H9 (cell line): ENCODE measurements at regions not wholly inside any gene's neighbourhood (a gene's known extent, or its start where the extent isn't known, plus 50 kb on each side); places are given as distances from the start of the nearest gene placed in this dataset.
"Not testable (repeated sequence)": the region's sequence is repeated elsewhere in the genome, so short reads cannot be mapped to it uniquely, and the experiment has no call there.

Experiments
- DNase-seq: peaks from one replicate; pipeline ENCODE4 v3.0.0-alpha.2; 2017
- H2AFZ ChIP-seq: one replicate; pipeline ENCODE4 v1.6.1; 2013; ENCODE audit warnings: mild to moderate bottlenecking, low read length, control low read depth, moderate library complexity
- H2AK5ac ChIP-seq: 2 replicates; pipeline ENCODE4 v1.6.1; 2013; ENCODE audit warnings: low read length, control low read depth, mixed read lengths; ENCODE audit not compliant: insufficient read length
- H2BK120ac ChIP-seq: one replicate; pipeline ENCODE4 v1.6.1; 2013; ENCODE audit warnings: low read depth, mild to moderate bottlenecking, low read length, control low read depth, inconsistent platforms; ENCODE audit not compliant: poor library complexity, severe bottlenecking
- H2BK12ac ChIP-seq: 2 replicates; pipeline ENCODE4 v1.6.1; 2013; ENCODE audit warnings: low read length, control low read depth, mixed read lengths, low read depth; ENCODE audit not compliant: insufficient read length
- H2BK15ac ChIP-seq: 2 replicates; pipeline ENCODE4 v1.6.1; 2013; ENCODE audit warnings: low read depth, low read length, control low read depth
- H2BK20ac ChIP-seq: one replicate; pipeline ENCODE4 v1.6.1; 2013; ENCODE audit warnings: low read depth, mild to moderate bottlenecking, low read length, control low read depth, inconsistent platforms; ENCODE audit not compliant: poor library complexity, severe bottlenecking
- H2BK5ac ChIP-seq: 2 replicates; pipeline ENCODE4 v1.6.1; 2013; ENCODE audit warnings: low read length, control low read depth, mixed read lengths; ENCODE audit not compliant: insufficient read length
- H3K14ac ChIP-seq: 2 replicates; pipeline ENCODE4 v1.6.1; 2013; ENCODE audit warnings: low read length, control low read depth; ENCODE audit not compliant: insufficient read depth
- H3K18ac ChIP-seq: 2 replicates; pipeline ENCODE4 v1.6.1; 2013; ENCODE audit warnings: low read depth, mild to moderate bottlenecking, mixed read lengths, low read length, control low read depth; ENCODE audit not compliant: insufficient read length
- H3K23ac ChIP-seq: 2 replicates; pipeline ENCODE4 v1.6.1; 2013; ENCODE audit warnings: low read length, control low read depth, mixed read lengths, low read depth; ENCODE audit not compliant: insufficient read length
- H3K23me2 ChIP-seq: 2 replicates; pipeline ENCODE4 v1.6.1; 2013; ENCODE audit warnings: low read depth, mild to moderate bottlenecking, mixed read lengths, low read length, control low read depth; ENCODE audit not compliant: insufficient read length, poor library complexity, severe bottlenecking
- H3K27ac ChIP-seq: 2 replicates; pipeline ENCODE4 v1.5.1; 2013; ENCODE audit warnings: low read length, control low read depth, mixed read lengths, low read depth; ENCODE audit not compliant: insufficient read length
- H3K27me3 ChIP-seq: 2 replicates; pipeline ENCODE4 v1.6.1; 2013; ENCODE audit warnings: low read length, control low read depth, inconsistent platforms; ENCODE audit not compliant: insufficient read depth
- H3K4ac ChIP-seq: 2 replicates; pipeline ENCODE4 v1.6.1; 2013; ENCODE audit warnings: low read depth, mild to moderate bottlenecking, control low read depth, inconsistent platforms, low read length, moderate library complexity
- H3K4me1 ChIP-seq: 2 replicates; pipeline ENCODE4 v1.6.1; 2013; ENCODE audit warnings: low read length, control low read depth, inconsistent platforms; ENCODE audit not compliant: insufficient read depth
- H3K4me2 ChIP-seq: 2 replicates; pipeline ENCODE4 v1.6.1; 2013; ENCODE audit warnings: low read length, control low read depth, mixed read lengths; ENCODE audit not compliant: insufficient read length, insufficient read depth
- H3K56ac ChIP-seq: 2 replicates; pipeline ENCODE4 v1.6.1; 2013; ENCODE audit warnings: low read depth, mild to moderate bottlenecking, mixed read lengths, low read length, control low read depth; ENCODE audit not compliant: insufficient read length
- H3K79me1 ChIP-seq: 2 replicates; pipeline ENCODE4 v1.6.1; 2013; ENCODE audit warnings: low read depth, mild to moderate bottlenecking, moderate library complexity, low read length, control low read depth, inconsistent platforms; ENCODE audit not compliant: insufficient read depth, poor library complexity, severe bottlenecking
- H3K79me2 ChIP-seq: 2 replicates; pipeline ENCODE4 v1.6.1; 2013; ENCODE audit warnings: low read length, control low read depth, inconsistent platforms; ENCODE audit not compliant: insufficient read depth
- H3K9ac ChIP-seq: 2 replicates; pipeline ENCODE4 v1.6.1; 2013; ENCODE audit warnings: low read length, control low read depth, mixed read lengths; ENCODE audit not compliant: insufficient read length; ENCODE audit errors: extremely low read depth
- H3K9me3 ChIP-seq: one replicate; pipeline ENCODE4 v1.6.1; 2013; ENCODE audit warnings: low read depth, low read length, inconsistent platforms; ENCODE audit not compliant: control insufficient read depth
- H3T11ph ChIP-seq: one replicate; pipeline ENCODE4 v1.6.1; 2013; ENCODE audit warnings: mild to moderate bottlenecking, low read length, control low read depth, inconsistent platforms
- H4K20me1 ChIP-seq: one replicate; pipeline ENCODE4 v1.6.1; 2013; ENCODE audit not compliant: control insufficient read depth, insufficient read length, insufficient read depth
- H4K5ac ChIP-seq: 2 replicates; pipeline ENCODE4 v1.6.1; 2013; ENCODE audit warnings: low read depth, mild to moderate bottlenecking, mixed read lengths, low read length, control low read depth; ENCODE audit not compliant: insufficient read length
- H4K8ac ChIP-seq: replicated peaks from 2 replicates; pipeline ENCODE4 v1.6.1; 2013; ENCODE audit warnings: low read length, control low read depth, mixed read lengths, low read depth; ENCODE audit not compliant: insufficient read length
- H4K91ac ChIP-seq: 2 replicates; pipeline ENCODE4 v1.6.1; 2013; ENCODE audit warnings: low read depth, mild to moderate bottlenecking, moderate library complexity, mixed read lengths, low read length, control low read depth; ENCODE audit not compliant: insufficient read length
- H3K27ac Mint-ChIP-seq, 3 experiments: 2 replicates in 2 of 3; 3 replicates in 1 of 3; pipeline ENCODE4 v1.8.0; 2020 to 2021; ENCODE audit warnings: mixed read lengths in 3 of 3, mild to moderate bottlenecking in 1 of 3, moderate library complexity in 1 of 3
- H3K27me3 Mint-ChIP-seq: 2 replicates; pipeline ENCODE4 v1.8.0; 2021; ENCODE audit warnings: low read depth, mild to moderate bottlenecking, moderate library complexity, mixed read lengths
- H3K36me3 Mint-ChIP-seq, 3 experiments: 2 replicates in 2 of 3; 3 replicates in 1 of 3; pipeline ENCODE4 v1.8.0; 2020 to 2021; ENCODE audit warnings: low read depth in 3 of 3, mixed read lengths in 3 of 3; ENCODE audit not compliant: insufficient read depth in 1 of 3
- H3K4me1 Mint-ChIP-seq, 2 experiments: 2 replicates each; pipeline ENCODE4 v1.8.0; 2020; ENCODE audit warnings: mixed read lengths in 2 of 2
- H3K4me3 Mint-ChIP-seq, 2 experiments: 2 replicates in 1 of 2; 3 replicates in 1 of 2; pipeline ENCODE4 v1.8.0; 2020 to 2021; ENCODE audit warnings: mild to moderate bottlenecking in 2 of 2, mixed read lengths in 2 of 2, moderate library complexity in 1 of 2
- H3K9me3 Mint-ChIP-seq, 2 experiments: 2 replicates in 1 of 2; 3 replicates in 1 of 2; pipeline ENCODE4 v1.8.0; 2020; ENCODE audit warnings: mild to moderate bottlenecking in 2 of 2, mixed read lengths in 2 of 2, moderate library complexity in 1 of 2
- WGBS: extraction: QIAGEN DNeasy Blood & Tissue Kit; methylation state at CpG from one replicate; pipeline ENCODE4 v1.1.7; 2013; ENCODE audit warnings: missing lambda C conversion rate, low lambda C conversion rate, mixed read lengths; ENCODE audit not compliant: insufficient read length; ENCODE audit errors: extremely low coverage; 5-methylcytosine and 5-hydroxymethylcytosine counted together

- H3K23me2 ChIP-seq, H2AFZ ChIP-seq, H3K14ac ChIP-seq, H3K9me3 Mint-ChIP-seq, H4K20me1 ChIP-seq, H3K27me3 ChIP-seq, H3T11ph ChIP-seq, H3K4ac ChIP-seq, H3K27ac ChIP-seq, H3K4me1 Mint-ChIP-seq, H3K79me2 ChIP-seq, H3K36me3 Mint-ChIP-seq, H3K4me1 ChIP-seq, H3K9ac ChIP-seq, H4K5ac ChIP-seq, H2BK20ac ChIP-seq, H2BK12ac ChIP-seq, H4K91ac ChIP-seq, H2AK5ac ChIP-seq, H2BK5ac ChIP-seq, H3K4me2 ChIP-seq, H4K8ac ChIP-seq, H3K79me1 ChIP-seq, H3K18ac ChIP-seq, H3K23ac ChIP-seq, H3K27me3 Mint-ChIP-seq, H2BK15ac ChIP-seq, H3K27ac Mint-ChIP-seq, H3K4me3 Mint-ChIP-seq, H3K56ac ChIP-seq, DNase-seq, H3K9me3 ChIP-seq, H2BK120ac ChIP-seq: not testable (repeated sequence)
- WGBS, result no CpG with 5 or more reads among the region's 1 CpG
Observed at GRCh38 chr9:66738418-66738817, 162.1 kb upstream of the ZNF658 start.

- H3K9me3 Mint-ChIP-seq, H3T11ph ChIP-seq, DNase-seq, H3K36me3 Mint-ChIP-seq, H3K9ac ChIP-seq, H3K9me3 ChIP-seq, H3K56ac ChIP-seq, H3K4me1 Mint-ChIP-seq, H4K5ac ChIP-seq, H3K79me2 ChIP-seq, H3K4me1 ChIP-seq, H2AFZ ChIP-seq, H3K4me2 ChIP-seq, H3K23ac ChIP-seq, H3K27me3 Mint-ChIP-seq, H2BK5ac ChIP-seq, H4K8ac ChIP-seq, H3K4me3 Mint-ChIP-seq, H2BK120ac ChIP-seq, H2AK5ac ChIP-seq, H4K91ac ChIP-seq, H4K20me1 ChIP-seq, H3K79me1 ChIP-seq, H2BK15ac ChIP-seq, H3K18ac ChIP-seq, H3K27ac ChIP-seq, H3K27me3 ChIP-seq, H3K23me2 ChIP-seq, H3K27ac Mint-ChIP-seq, H2BK20ac ChIP-seq, H3K4ac ChIP-seq, H3K14ac ChIP-seq, H2BK12ac ChIP-seq: not testable (repeated sequence)
- WGBS, result no CpG with 5 or more reads among the region's 4 CpGs
Observed at GRCh38 chr9:66740136-66740535, 160.4 kb upstream of the ZNF658 start.
